Tibial nerve (tissue), 4 donors: ENCODE measurements at regions not wholly inside any gene's neighbourhood (a gene's known extent, or its start where the extent isn't known, plus 50 kb on each side); places are given as distances from the start of the nearest gene placed in this dataset.
"Not testable (repeated sequence)": the region's sequence is repeated elsewhere in the genome, so short reads cannot be mapped to it uniquely, and the experiment has no call there.

Experiments
- DNase-seq, 2 donors: peaks; one replicate each; pipeline ENCODE4 v3.0.0-alpha.2; 2019; ENCODE audit warnings: low spot score in 2 of 2
- H3K27ac ChIP-seq, 4 donors: fragments of 200-600 bp; sonication (generic) in 3 of 4; one replicate each; pipeline ENCODE4 v1.5.1; 2017 to 2019; ENCODE audit warnings: mild to moderate bottlenecking in 1 of 4
- H3K27me3 ChIP-seq, 2 donors: fragments of 200-600 bp; sonication (generic) in 1 of 2; one replicate each; pipeline versions ENCODE4 v1.5.1 to v1.6.0; 2017 to 2019
- H3K36me3 ChIP-seq, 3 donors: fragments of 200-600 bp; sonication (generic); one replicate each; pipeline ENCODE4 v1.5.1; 2018 to 2019
- H3K4me1 ChIP-seq, 4 donors: fragments of 200-600 bp; sonication (generic) in 3 of 4; one replicate each; pipeline ENCODE4 v1.5.1; 2017 to 2019
- H3K4me3 ChIP-seq, 4 donors: fragments of 200-600 bp; sonication (generic) in 3 of 4; one replicate each; pipeline ENCODE4 v1.5.1; 2017 to 2019; ENCODE audit warnings: mild to moderate bottlenecking in 1 of 4, moderate library complexity in 1 of 4
- H3K9me3 ChIP-seq, 4 donors: fragments of 200-600 bp; sonication (generic) in 3 of 4; one replicate each; pipeline ENCODE4 v1.5.1; 2017 to 2019
- EP300 ChIP-seq, 2 donors: sonication (generic); formaldehyde crosslinking; IDR thresholded peaks; one replicate each; pipeline ENCODE4 v1.6.1; 2017; ENCODE audit warnings: antibody characterized with exemption in 2 of 2, mild to moderate bottlenecking in 1 of 2
- POLR2A ChIP-seq, 2 donors: fragments of 450-650 bp; IDR thresholded peaks; one replicate each; pipeline ENCODE4 v1.6.1; 2017; ENCODE audit warnings: antibody characterized with exemption in 2 of 2, mild to moderate bottlenecking in 2 of 2, moderate library complexity in 2 of 2
- WGBS, 2 donors: methylation state at CpG; one replicate each; pipeline ENCODE4 v1.1.5; 2018; 5-methylcytosine and 5-hydroxymethylcytosine counted together
- TF ChIP-seq, protein P1 (sequence below), 5 experiments: fragments of 200-600 bp in 3 of 5; fragments of 450-650 bp in 2 of 5; sonication (generic) in 3 of 5; IDR thresholded peaks; one replicate each; pipeline ENCODE4 v1.5.1; 2016 to 2019; ENCODE audit warnings: antibody characterized with exemption in 5 of 5, mild to moderate bottlenecking in 3 of 5, moderate library complexity in 2 of 5

DNA sequence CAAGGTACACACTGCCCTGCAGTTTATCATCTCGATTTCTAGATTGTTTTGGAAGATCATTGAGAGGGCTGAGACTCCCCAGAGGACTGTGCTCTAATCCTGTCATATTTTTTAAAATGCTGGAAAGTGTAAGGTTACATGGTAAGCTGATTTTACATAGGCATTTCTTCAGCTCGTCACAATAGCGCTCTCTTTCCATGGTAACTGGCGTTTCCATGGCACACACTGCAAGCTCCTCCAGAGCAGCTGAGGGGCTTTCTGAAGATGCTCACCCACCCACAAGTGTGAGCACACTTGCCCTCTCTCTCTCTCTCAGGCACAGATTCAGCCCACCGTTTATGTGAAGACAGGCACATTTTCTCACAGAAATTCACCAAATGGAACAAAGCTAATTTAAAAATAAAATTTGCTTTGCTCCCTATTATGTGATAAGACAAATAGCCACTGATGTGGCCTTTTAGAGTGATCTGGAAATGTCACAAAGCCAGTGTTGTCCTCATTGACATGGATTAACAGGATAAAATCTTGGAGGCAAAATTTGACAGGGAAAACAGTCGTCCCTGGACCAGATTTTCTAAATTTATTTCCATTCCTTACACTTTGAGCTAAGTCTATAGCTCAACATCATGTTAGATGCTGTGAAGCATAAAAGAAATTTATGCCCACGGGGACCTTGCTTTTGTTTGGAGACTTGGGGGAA lies 421.5 kb downstream of the RWDD3 start:
- Histone ChIP-seq H3K27ac (no peak overlapping the region), H3K9me3 (no peaks in the 10 kb centered on the region), H3K27me3 (no peaks in the 10 kb centered on the region), H3K4me1 (peaks cover 0 to 7% (median 0%) of the 10 kb centered on the region in 4 donors), H3K4me3 (no peak overlapping the region), H3K36me3 (no peaks in the 10 kb centered on the region)
- 71% methylated on average over 7 of the region's 7 CpGs for WGBS, 2 donors
- DNase-seq, result no peak
- TF ChIP-seq EP300 (IDR thresholded peaks at IDR 0.05) (no peak), POLR2A (IDR thresholded peaks at IDR 0.05) (no peak)
- TF ChIP-seq, protein P1, sequence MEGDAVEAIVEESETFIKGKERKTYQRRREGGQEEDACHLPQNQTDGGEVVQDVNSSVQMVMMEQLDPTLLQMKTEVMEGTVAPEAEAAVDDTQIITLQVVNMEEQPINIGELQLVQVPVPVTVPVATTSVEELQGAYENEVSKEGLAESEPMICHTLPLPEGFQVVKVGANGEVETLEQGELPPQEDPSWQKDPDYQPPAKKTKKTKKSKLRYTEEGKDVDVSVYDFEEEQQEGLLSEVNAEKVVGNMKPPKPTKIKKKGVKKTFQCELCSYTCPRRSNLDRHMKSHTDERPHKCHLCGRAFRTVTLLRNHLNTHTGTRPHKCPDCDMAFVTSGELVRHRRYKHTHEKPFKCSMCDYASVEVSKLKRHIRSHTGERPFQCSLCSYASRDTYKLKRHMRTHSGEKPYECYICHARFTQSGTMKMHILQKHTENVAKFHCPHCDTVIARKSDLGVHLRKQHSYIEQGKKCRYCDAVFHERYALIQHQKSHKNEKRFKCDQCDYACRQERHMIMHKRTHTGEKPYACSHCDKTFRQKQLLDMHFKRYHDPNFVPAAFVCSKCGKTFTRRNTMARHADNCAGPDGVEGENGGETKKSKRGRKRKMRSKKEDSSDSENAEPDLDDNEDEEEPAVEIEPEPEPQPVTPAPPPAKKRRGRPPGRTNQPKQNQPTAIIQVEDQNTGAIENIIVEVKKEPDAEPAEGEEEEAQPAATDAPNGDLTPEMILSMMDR (IDR thresholded peaks at IDR 0.05), result no peak

DNA sequence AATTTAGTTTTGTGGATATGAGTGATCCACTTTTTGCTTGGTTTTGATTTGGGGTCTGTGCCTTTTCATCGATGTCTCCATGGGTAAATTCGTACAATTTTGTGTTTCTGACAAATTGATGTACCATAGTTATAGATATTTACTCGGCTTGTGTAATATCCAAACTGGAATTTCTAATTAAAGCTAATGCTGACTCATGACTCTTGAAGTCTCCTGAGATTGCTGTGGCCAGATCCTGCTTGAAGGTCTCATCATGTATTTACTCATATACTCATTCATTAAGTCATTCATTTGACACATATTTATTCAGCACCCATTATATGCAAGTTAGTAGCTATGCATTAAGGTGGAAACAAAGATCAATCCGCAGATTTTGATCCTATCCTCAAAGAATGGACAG lies 423.2 kb downstream of the RWDD3 start:
- DNase-seq, result no peak

DNA sequence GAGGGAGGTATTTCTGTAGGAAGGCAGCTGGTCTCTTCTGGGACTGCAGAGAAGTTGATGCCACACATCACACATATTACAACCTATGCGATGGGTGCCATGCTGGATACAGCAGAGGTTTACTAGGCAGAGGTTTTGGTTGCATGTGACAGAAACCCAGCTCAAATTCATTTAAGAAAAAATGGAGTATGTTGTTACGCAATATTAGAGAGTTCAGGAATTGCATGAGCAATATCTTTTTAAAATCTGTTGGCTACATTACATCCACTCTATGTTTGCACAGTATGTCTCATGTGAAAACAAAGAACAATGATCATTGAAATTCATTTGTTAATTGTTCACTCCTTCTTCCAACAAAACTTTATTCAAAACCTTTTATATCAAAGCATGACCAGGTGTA lies 425.2 kb downstream of the RWDD3 start:
- no peaks in the 10 kb centered on the region for H3K27me3 ChIP-seq
- no peak overlapping the region for H3K27ac ChIP-seq
- H3K36me3 ChIP-seq, result no peaks in the 10 kb centered on the region
- no peak for TF ChIP-seq POLR2A (IDR thresholded peaks at IDR 0.05)
- no peak for TF ChIP-seq EP300 (IDR thresholded peaks at IDR 0.05)
- TF ChIP-seq, protein P1 (IDR thresholded peaks at IDR 0.05), result no peak
- H3K4me1 ChIP-seq, result no peaks in the 10 kb centered on the region
- 88 to 91% methylated on average over 2 of the region's 2 CpGs for WGBS, 2 donors
- peaks cover 0 to 27% (median 0%) of the 10 kb centered on the region in 4 donors for H3K9me3 ChIP-seq
- no peak for DNase-seq
- H3K4me3 ChIP-seq, result no peak overlapping the region

More for the DNA sequence above, 423.2 kb downstream of the RWDD3 start:
- Histone ChIP-seq H3K36me3 (no peaks in the 10 kb centered on the region), H3K4me3 (no peak overlapping the region), H3K27ac (no peak overlapping the region), H3K4me1 (peaks cover 0 to 7% (median 0%) of the 10 kb centered on the region in 4 donors), H3K27me3 (no peaks in the 10 kb centered on the region), H3K9me3 (peaks cover 0 to 8% (median 0%) of the 10 kb centered on the region in 4 donors)
- no peak for TF ChIP-seq EP300 (IDR thresholded peaks at IDR 0.05)
- TF ChIP-seq POLR2A (IDR thresholded peaks at IDR 0.05), result no peak
- TF ChIP-seq, protein P1 (IDR thresholded peaks at IDR 0.05), result no peak
- WGBS, 2 donors, result 90 to 95% methylated on average over 4 of the region's 4 CpGs

DNA sequence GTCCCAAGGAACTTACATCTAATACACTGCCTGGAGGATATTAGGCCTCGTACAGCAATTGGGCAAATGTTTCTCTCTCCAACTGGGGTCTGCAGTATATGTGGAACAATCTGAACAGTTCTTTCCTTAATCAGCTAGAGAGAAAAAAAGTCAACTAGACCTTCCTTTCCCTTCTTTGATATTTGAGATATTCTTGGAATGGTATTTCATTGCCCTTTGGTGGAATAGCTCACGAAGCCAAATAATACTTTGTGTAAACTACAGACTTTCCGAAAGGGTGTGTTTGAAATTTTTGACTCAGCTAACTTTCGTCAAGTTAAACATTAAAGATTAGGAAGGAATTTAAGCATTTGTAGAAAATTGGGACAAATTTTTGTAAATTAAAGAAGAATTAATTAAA lies 425.6 kb downstream of the RWDD3 start:
- TF ChIP-seq EP300 (IDR thresholded peaks at IDR 0.05), result no peak
- TF ChIP-seq, protein P1 (IDR thresholded peaks at IDR 0.05), result no peak
- no peak for TF ChIP-seq POLR2A (IDR thresholded peaks at IDR 0.05)
- DNase-seq, result no peak
- Histone ChIP-seq H3K9me3 (peaks cover 0 to 27% (median 0%) of the 10 kb centered on the region in 4 donors), H3K4me3 (no peak overlapping the region), H3K27ac (no peak overlapping the region), H3K36me3 (no peaks in the 10 kb centered on the region), H3K27me3 (no peaks in the 10 kb centered on the region), H3K4me1 (no peaks in the 10 kb centered on the region)
- 45 to 47% methylated on average over 4 of the region's 4 CpGs for WGBS, 2 donors

DNA sequence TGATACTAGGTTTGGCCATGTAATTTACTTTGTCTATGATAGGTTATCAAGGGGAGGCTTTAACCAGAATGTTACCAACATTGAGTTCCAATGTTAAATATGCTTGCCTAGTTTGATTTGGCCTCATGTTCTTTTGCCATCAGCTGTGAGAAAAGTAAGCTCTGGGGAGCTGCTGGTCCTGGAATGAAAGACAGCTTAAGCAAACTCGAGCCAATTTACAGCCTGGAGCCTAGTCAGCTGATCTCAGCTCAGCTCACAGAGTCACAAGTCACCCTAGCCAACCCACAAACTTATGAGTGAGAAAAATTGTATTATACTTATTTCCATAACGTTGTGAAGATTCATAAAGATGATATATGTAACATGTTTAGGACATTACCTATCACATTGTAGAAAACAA lies 426.7 kb downstream of the RWDD3 start:
- TF ChIP-seq POLR2A (IDR thresholded peaks at IDR 0.05) (no peak), EP300 (IDR thresholded peaks at IDR 0.05) (no peak)
- TF ChIP-seq, protein P1 (IDR thresholded peaks at IDR 0.05), result no peak
- H3K36me3 ChIP-seq, result no peaks in the 10 kb centered on the region
- H3K4me3 ChIP-seq, result no peak overlapping the region
- H3K27me3 ChIP-seq, result no peaks in the 10 kb centered on the region
- peaks cover 0 to 27% (median 0%) of the 10 kb centered on the region in 4 donors for H3K9me3 ChIP-seq
- no peaks in the 10 kb centered on the region for H3K4me1 ChIP-seq
- no peak overlapping the region for H3K27ac ChIP-seq
- WGBS, 2 donors, result 52 to 56% methylated on average over 2 of the region's 2 CpGs
- no peak for DNase-seq

DNA sequence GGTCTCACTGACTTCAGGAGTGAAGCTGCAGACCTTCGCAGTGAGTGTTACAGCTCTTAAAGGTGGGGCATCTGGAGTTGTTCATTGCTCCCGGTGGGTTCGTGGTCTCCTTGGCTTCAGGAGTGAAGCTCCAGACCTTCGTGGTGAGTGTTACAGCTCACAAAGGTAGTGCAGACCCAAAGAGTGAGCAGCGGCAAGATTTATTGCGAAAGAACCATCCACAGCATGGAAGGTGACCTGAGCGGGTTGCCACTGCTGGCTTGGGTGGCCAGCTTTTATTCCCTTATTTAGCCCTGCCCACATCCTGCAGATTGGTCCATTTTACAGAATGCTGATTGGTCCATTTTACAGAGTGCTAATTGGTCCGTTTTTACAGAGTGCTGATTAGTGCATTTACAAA lies 429.5 kb downstream of the RWDD3 start:
- DNase-seq, H3K27ac ChIP-seq, H3K4me3 ChIP-seq, H3K36me3 ChIP-seq, H3K27me3 ChIP-seq, H3K4me1 ChIP-seq: not testable (repeated sequence)
- H3K9me3 ChIP-seq, result peaks cover 0 to 27% (median 0%) of the 10 kb centered on the region in 4 donors
- WGBS, 2 donors, result 93 to 94% methylated on average over 8 of the region's 8 CpGs
